SK-N-MC (cell line): ENCODE measurements at regions not wholly inside any gene's neighbourhood (a gene's known extent, or its start where the extent isn't known, plus 50 kb on each side); places are given as distances from the start of the nearest gene placed in this dataset.

Experiments used
- EZH2 ChIP-seq: fragments of 200-600 bp; sonication (generic); IDR thresholded peaks from one replicate; pipeline ENCODE4 v1.6.1; 2017; ENCODE audit warnings: antibody characterized with exemption
- FOXP2 ChIP-seq: optimal IDR thresholded peaks from 2 replicates; pipeline ENCODE3; 2011; ENCODE audit warnings: mild to moderate bottlenecking, moderate library complexity; ENCODE audit not compliant: insufficient read depth; ENCODE audit errors: extremely low read length, control extremely low read depth
- POLR2AphosphoS5 ChIP-seq: IDR thresholded peaks from 2 replicates; pipeline ENCODE4 v1.6.1; 2012; ENCODE audit warnings: mild to moderate bottlenecking, low read depth, low read length, borderline replicate concordance

DNA sequence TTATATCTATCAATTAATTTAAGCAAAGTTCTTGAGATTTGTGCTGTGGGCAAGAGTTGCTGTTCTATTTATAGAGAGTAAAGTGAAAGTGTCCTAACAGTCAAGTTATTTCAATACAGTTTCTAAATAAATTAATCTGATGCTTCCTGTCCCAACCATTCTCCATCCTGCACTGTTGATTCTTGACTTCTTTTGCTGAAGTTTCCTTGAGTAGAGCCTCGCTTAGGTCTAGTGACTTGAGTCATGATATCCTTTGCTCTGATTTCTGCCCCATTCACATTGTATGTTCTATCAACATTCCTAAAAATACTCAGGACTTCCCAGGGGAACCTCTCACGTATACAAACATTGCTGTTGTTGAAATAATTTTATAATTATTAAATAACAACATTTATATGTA lies 498.4 kb upstream of the ALCAM start:
- no peak for TF ChIP-seq EZH2
- no peak for TF ChIP-seq POLR2AphosphoS5
- no peak for TF ChIP-seq FOXP2
